ENCODE measurements at regions not wholly inside any gene's neighbourhood (a gene's known extent, or its start where the extent isn't known, plus 50 kb on each side); places are given as distances from the start of the nearest gene placed in this dataset.

- no peak overlapping the region for H3K9ac ChIP-seq (ENCODE audit: insufficient read depth, low read depth, low read length)
- BruUV-seq (replicated peaks) = no TSS peak
- in situ Hi-C loops (cut with HindIII; ENCODE audit: extremely low pct_ligation_motif_present, low pct_unique_long_range_greater_than_20kb) = no loop called here
- no peaks in the 10 kb centered on the region for H3K36me3 ChIP-seq (replicated peaks in 1 of 2; ENCODE audit: control insufficient read depth in 1 of 2, insufficient read depth in 2 of 2, low read length in 2 of 2)
- WGBS (ENCODE audit: low lambda C conversion rate) = 3% methylated on average over 1 of the region's 1 CpG
- no peaks in the 10 kb centered on the region for H4K20me1 ChIP-seq (ENCODE audit: insufficient read depth, low read length)
- no peak overlapping the region for H3K4me2 ChIP-seq (ENCODE audit: low read depth, low read length)
- H3K4me3 ChIP-seq (replicated peaks in 1 of 3; ENCODE audit: insufficient read depth in 1 of 3, low read depth in 2 of 3, low read length in 3 of 3) = no peak overlapping the region
- POLR2A ChIA-PET = no interaction called here
- H3K9me3 ChIP-seq (ENCODE audit: low read length) = no peaks in the 10 kb centered on the region
- DNase-seq (ENCODE audit: low spot score) = no peak
- no peak overlapping the region for H2AFZ ChIP-seq (ENCODE audit: low read length)
- no peak for FAIRE-seq
- H3K27ac ChIP-seq (ENCODE audit: extremely low read length, insufficient read depth, low read length) = no peak overlapping the region
- intact Hi-C loops (cut with micrococcal nuclease; ENCODE audit: unreplicated experiment) = no loop called here
- no peaks in the 10 kb centered on the region for H3K27me3 ChIP-seq (ENCODE audit: control insufficient read depth in 1 of 2, insufficient read depth in 2 of 2, low read length in 2 of 2)
- H3K79me2 ChIP-seq (ENCODE audit: insufficient read depth, low read length) = no peaks in the 10 kb centered on the region
- ATAC-seq = no peak
- no peak for TF ChIP-seq ZNF30 (CRISPR knock-in tag; IDR thresholded peaks at IDR 0.05)
- TF ChIP-seq ZNF788 (CRISPR knock-in tag; IDR thresholded peaks at IDR 0.05; ENCODE audit: borderline replicate concordance) = no peak
- no peak for TF ChIP-seq PRDM15 (CRISPR knock-in tag; IDR thresholded peaks at IDR 0.05)
- no peak for TF ChIP-seq HMG20B (CRISPR knock-in tag; conservative IDR thresholded peaks at IDR 0.05)
- TF ChIP-seq ZFY (CRISPR knock-in tag; IDR thresholded peaks at IDR 0.05) = no peak
- TF ChIP-seq RCOR2 (CRISPR knock-in tag; IDR thresholded peaks at IDR 0.05) = no peak
- TF ChIP-seq ZKSCAN8 (CRISPR knock-in tag; IDR thresholded peaks at IDR 0.05; ENCODE audit: borderline replicate concordance) = no peak
- TF ChIP-seq MZF1 (CRISPR knock-in tag; IDR thresholded peaks at IDR 0.05; ENCODE audit: borderline replicate concordance) = no peak
- no peak for TF ChIP-seq ZFP36 (IDR thresholded peaks at IDR 0.05; ENCODE audit: borderline replicate concordance, low read depth, low read length, partially characterized antibody)
- no peak for TF ChIP-seq RARA (CRISPR knock-in tag; IDR thresholded peaks at IDR 0.05)
- no peak for TF ChIP-seq ZNF101 (CRISPR knock-in tag; IDR thresholded peaks at IDR 0.05; ENCODE audit: borderline replicate concordance, low read depth)
- TF ChIP-seq KLF12 (CRISPR knock-in tag; IDR thresholded peaks at IDR 0.05; ENCODE audit: borderline replicate concordance) = no peak
- CTCF ChIA-PET (ENCODE audit: low intra/inter-chr PET ratio, low total read pairs) = no interaction called here
- H3K4me1 ChIP-seq (ENCODE audit: insufficient read depth, low read length) = no peaks in the 10 kb centered on the region
Measured at GRCh38 chr4:165774326-165774725, 98.7 kb upstream of the TLL1 start.
